T-helper 1 cell treated with Interleukin-12 subunit alpha and Interleukin-12 subunit beta and Interleukin-4 antibody, amounts not matched to agents 30 μg/mL and 1 μg/mL, for 36 hours (primary cell): ENCODE measurements at regions not wholly inside any gene's neighbourhood (a gene's known extent, or its start where the extent isn't known, plus 50 kb on each side); places are given as distances from the start of the nearest gene placed in this dataset.
A peak's percentile ranks its signal among the peaks of the same experiment; 100 is the strongest.
"Not testable (repeated sequence)": the region's sequence is repeated elsewhere in the genome, so short reads cannot be mapped to it uniquely, and the experiment has no call there.

Source experiments
- H3K27ac Mint-ChIP-seq: one replicate; pipeline ENCODE4 v1.8.0; 2021; ENCODE audit warnings: mild to moderate bottlenecking, mixed read lengths
- H3K27me3 Mint-ChIP-seq: one replicate; pipeline ENCODE4 v1.8.0; 2021; ENCODE audit warnings: low read depth, mixed read lengths
- H3K36me3 Mint-ChIP-seq: one replicate; pipeline ENCODE4 v1.8.0; 2021; ENCODE audit warnings: low read depth, mixed read lengths
- H3K4me1 Mint-ChIP-seq: one replicate; pipeline ENCODE4 v1.8.0; 2021; ENCODE audit warnings: low read depth, mixed read lengths
- H3K4me3 Mint-ChIP-seq: one replicate; pipeline ENCODE4 v1.8.0; 2021; ENCODE audit warnings: mild to moderate bottlenecking, moderate library complexity, mixed read lengths
- H3K9me3 Mint-ChIP-seq: one replicate; pipeline ENCODE4 v1.8.0; 2021; ENCODE audit warnings: mixed read lengths

DNA sequence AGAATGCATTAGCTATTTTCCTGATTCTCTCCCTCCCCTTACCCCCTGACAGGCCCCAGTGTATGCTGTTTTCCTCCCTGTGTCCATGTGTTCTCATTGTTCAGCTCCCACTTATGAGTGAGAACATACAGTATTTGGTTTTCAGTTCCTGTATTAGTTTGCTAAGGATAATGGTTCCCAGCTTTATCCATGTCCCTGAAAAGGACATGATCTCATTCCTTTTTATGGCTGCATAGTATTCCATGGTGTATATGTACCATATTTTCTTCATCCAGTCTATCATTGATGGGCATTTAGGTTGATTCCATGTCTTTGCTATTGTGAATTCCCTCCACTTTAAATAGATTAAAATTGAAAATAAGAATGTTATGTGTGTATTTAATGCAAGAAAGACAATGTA, 89.9 kb upstream of the CREB1 start:
- not testable (repeated sequence) for H3K36me3 Mint-ChIP-seq, H3K9me3 Mint-ChIP-seq, H3K4me1 Mint-ChIP-seq, H3K4me3 Mint-ChIP-seq, H3K27me3 Mint-ChIP-seq, H3K27ac Mint-ChIP-seq

DNA sequence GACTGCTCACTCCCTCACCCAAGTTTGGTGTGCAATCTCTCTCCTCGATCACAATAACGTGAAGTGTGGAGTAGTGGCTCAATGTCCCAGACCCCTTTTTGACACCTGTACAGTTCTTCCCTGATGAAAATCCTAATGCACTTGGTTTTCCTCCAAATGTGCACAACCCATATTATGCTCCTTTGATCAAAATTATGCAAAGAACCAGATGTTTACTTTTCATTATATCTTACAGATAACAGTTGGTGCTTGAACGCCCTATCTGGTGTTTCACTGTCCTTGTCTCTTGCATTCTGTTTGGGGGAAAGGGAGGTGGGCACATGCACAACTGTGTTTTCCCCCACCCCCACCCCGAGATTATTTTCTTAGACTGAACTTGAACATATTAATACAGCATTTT, 85.0 kb upstream of the CREB1 start:
- H3K4me3 Mint-ChIP-seq: no peak overlapping the region
- H3K27ac Mint-ChIP-seq: no peak overlapping the region
- peaks cover 4% of the 10 kb centered on the region for H3K27me3 Mint-ChIP-seq
- no peaks in the 10 kb centered on the region for H3K36me3 Mint-ChIP-seq
- no peaks in the 10 kb centered on the region for H3K4me1 Mint-ChIP-seq
- H3K9me3 Mint-ChIP-seq: no peaks in the 10 kb centered on the region

DNA sequence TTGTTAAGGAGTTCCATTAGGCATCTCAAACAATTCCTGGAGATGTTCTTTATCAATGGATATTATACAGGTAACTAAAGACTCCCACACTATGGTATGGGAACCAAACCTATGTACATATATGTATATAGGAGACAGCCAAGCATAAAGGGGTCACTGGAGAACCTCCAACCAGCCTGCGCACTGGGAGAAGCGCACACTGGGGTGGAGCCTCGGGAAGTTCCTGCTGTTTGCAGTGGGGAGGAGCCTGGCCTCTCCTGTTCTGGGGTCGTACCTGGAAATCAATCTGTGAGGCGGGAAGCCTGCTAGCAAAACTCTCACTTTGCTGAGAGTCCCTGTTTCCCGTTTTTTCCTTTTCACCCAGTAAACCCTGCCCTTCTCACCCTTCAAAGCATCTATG, 83.1 kb upstream of the CREB1 start:
- Mint-ChIP-seq H3K9me3 (no peaks in the 10 kb centered on the region), H3K4me1 (no peaks in the 10 kb centered on the region), H3K27ac (no peak overlapping the region), H3K27me3 (peaks cover 4% of the 10 kb centered on the region), H3K36me3 (no peaks in the 10 kb centered on the region), H3K4me3 (no peak overlapping the region)

DNA sequence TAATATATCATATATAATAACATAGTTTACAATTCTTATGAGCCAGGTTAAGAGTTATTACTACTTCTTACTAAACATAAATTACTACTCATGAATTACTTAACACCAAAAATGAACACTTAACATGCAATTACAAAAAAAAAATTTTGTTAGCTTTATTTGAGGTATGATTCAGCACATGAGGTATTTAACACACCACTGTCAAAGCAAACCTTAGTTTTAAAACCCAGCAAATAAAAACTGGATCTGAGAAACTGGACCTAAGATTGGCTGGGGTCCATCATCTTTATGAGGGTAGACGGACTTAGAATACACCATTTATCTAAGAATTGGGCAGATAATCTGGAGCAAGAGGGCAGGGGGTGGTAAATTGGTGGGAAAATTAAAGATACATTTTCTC, 81.8 kb upstream of the CREB1 start:
- H3K4me3 Mint-ChIP-seq: no peak overlapping the region
- H3K27ac Mint-ChIP-seq: no peak overlapping the region
- no peaks in the 10 kb centered on the region for H3K9me3 Mint-ChIP-seq
- H3K36me3 Mint-ChIP-seq: no peaks in the 10 kb centered on the region
- H3K27me3 Mint-ChIP-seq: peaks cover 8% of the 10 kb centered on the region
- no peaks in the 10 kb centered on the region for H3K4me1 Mint-ChIP-seq

DNA sequence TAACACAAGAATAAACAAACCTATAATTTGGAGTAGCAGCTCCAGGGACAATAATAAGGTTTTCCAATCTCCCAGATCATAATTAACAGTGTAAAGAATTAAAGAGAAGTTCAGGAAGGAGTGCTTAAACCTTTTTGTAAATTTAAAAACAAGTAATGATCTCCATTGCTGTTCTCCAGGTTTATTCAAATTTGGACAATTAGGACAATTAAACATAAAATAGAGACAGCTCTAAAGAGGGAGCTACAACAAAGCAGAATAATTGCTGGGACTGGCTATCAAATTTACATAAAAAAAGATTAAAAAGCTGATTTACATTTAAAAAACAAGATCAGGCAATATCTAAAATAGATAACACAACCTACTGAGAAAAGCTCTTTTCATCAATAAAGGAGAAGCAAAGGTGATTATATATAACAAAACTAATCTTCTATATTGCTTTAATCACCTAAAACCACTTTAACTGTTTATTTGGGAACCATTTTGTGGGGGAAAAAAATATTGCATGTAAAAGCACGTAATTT, 80.1 kb upstream of the CREB1 start:
- H3K36me3 Mint-ChIP-seq: no peaks in the 10 kb centered on the region
- no peak overlapping the region for H3K27ac Mint-ChIP-seq
- peaks cover 8% of the 10 kb centered on the region for H3K27me3 Mint-ChIP-seq
- H3K4me3 Mint-ChIP-seq: no peak overlapping the region
- H3K4me1 Mint-ChIP-seq: no peaks in the 10 kb centered on the region
- H3K9me3 Mint-ChIP-seq: peaks cover 3% of the 10 kb centered on the region

DNA sequence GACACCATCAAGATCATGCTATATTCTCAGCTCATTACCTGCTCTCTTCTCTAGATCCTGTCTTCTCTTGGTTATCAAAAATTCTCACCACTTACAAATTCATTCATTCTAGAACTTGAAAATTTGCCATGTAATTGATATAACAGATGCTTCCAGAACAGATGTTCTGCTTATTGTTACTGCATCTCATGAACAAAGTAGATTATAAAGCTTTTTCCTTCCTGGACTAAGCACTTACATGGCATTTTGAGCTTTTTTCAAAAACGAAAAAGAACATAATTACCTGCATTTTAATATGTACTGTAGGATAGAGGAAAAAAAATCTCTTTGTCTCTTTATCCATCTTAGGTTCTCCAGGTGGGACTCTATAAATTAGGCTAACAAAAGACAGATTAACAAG, 79.6 kb upstream of the CREB1 start:
- Mint-ChIP-seq H3K27ac (no peak overlapping the region), H3K36me3 (no peaks in the 10 kb centered on the region), H3K4me1 (no peaks in the 10 kb centered on the region), H3K9me3 (peaks cover 3% of the 10 kb centered on the region), H3K27me3 (peaks cover 8% of the 10 kb centered on the region), H3K4me3 (no peak overlapping the region)

DNA sequence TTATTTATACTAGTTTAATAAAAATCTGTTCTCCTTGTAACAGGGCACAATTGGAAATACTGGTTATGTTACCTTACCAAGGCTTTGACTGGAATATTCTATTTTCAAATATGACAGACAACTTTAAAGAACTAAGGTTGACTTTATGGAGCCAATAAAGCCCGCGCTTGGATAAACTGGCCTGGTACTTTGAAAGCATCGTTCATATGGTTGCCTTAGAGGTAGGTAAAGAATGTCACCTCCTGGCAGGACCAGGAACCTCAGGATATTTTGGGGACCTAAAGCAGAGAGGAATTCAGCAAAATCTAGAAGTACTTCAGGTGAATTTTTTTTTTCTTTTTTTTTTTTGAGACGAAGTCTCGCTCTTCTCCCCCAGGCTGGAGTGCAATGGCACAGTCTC, 71.2 kb upstream of the CREB1 start:
- Mint-ChIP-seq H3K4me3 (no peak overlapping the region), H3K9me3 (no peaks in the 10 kb centered on the region), H3K27me3 (no peaks in the 10 kb centered on the region), H3K4me1 (peaks cover 21% of the 10 kb centered on the region), H3K27ac (no peak overlapping the region), H3K36me3 (no peaks in the 10 kb centered on the region)

DNA sequence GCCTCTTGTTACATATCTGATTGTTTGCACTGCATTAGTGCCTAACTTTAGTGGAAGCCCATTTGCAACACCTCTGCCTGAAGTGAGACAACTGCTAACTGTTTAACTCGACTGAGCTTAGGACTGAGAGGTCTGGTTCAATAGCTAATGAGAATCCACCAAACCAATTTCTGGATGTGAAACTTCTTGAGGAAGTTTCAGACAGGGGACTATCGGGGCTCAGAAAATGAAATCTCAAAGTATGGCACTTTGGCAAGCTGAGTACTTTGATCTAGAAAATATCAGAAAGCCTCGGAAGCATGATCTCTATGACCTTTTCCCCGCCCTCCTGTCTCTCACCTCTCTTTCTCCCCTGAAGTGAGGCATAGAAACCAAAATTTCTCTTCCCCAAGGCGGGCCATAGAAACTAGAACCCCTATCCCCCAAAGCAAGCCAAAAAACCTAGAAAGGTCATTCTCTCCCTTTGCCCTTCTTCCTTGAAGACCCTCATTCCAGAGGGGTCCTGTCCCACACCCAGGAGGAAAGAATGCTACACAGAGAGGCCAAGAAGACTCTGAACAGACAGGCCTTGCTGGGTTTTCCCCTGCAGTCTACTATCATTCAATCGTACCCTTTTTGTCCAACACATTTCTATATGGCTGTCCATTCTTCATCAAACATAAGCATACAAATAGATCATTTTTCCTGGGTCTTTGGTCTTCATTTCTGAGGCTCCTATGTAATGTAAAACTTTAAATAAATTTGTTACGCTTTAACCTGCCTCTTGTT, 69.6 kb upstream of the CREB1 start:
- Mint-ChIP-seq H3K4me3 (no peak overlapping the region), H3K36me3 (no peaks in the 10 kb centered on the region), H3K27me3 (no peaks in the 10 kb centered on the region), H3K4me1 (peaks cover 23% of the 10 kb centered on the region), H3K27ac (no peak overlapping the region), H3K9me3 (no peaks in the 10 kb centered on the region)

DNA sequence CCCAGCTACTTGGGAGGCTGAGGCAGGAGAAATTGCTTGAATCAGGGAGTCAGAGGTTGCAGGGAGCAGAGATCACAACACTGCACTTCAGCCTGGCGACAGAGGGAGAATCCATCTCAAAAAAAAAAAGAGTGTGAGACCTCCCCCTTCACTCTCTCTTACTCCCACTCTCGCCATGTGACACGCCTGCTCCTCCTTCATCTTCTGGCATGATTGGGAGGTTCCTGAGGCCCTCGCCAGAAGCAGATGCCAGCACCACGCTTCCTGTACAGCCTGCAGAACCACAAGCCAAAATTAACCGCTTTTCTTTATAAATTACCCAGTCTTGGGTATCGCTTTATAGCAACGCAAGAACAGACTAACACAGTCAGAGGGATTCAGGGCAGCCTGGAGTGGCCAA, 66.3 kb upstream of the CREB1 start:
- no peaks in the 10 kb centered on the region for H3K9me3 Mint-ChIP-seq
- peaks cover 30% of the 10 kb centered on the region for H3K4me1 Mint-ChIP-seq
- H3K4me3 Mint-ChIP-seq: no peak overlapping the region
- H3K27ac Mint-ChIP-seq: peak overlapping the region; percentile 14
- no peaks in the 10 kb centered on the region for H3K27me3 Mint-ChIP-seq
- H3K36me3 Mint-ChIP-seq: no peaks in the 10 kb centered on the region

DNA sequence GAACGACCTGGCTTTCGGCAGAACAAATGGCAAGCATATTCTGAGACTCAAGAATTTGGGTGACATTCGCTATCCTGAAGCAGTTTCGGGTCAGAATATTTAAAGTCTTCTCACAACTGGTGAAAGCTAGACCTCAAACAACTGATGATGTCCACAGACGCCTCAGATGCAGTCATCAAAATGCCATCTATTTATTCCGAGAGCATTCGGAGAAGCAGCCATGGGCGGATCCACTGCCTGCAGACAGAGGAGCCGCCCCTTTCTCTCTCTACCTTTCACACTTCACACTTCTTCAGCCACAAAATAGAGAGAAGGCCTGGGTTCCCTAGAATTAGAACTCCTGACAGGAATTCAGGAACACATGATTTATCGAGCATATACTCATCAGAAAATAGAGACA, 65.8 kb upstream of the CREB1 start:
- H3K9me3 Mint-ChIP-seq: no peaks in the 10 kb centered on the region
- peaks cover 30% of the 10 kb centered on the region for H3K4me1 Mint-ChIP-seq

DNA sequence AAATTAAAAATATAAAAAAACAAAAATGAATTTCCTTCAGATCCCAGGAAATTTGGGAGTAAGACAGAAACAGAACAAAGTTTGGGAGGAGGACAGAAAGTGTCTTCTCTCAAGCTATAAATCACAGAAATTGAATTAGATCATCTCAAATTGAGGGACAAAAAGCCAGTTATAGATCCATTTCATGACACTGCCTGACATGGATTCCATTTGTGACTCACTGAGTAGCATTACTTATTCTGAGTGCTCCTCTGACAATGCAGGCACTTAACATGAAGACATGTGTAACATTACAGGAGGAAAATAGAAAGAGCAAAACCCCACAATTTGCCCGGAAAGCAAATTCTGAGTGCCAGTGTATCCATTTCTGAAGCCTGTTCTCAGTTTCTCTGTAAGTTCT, 63.9 kb upstream of the CREB1 start:
- H3K4me1 Mint-ChIP-seq: peaks cover 26% of the 10 kb centered on the region
- H3K36me3 Mint-ChIP-seq: no peaks in the 10 kb centered on the region
- H3K27ac Mint-ChIP-seq: no peak overlapping the region
- no peak overlapping the region for H3K4me3 Mint-ChIP-seq
- no peaks in the 10 kb centered on the region for H3K27me3 Mint-ChIP-seq
- no peaks in the 10 kb centered on the region for H3K9me3 Mint-ChIP-seq

More for the DNA sequence above, 65.8 kb upstream of the CREB1 start:
- H3K36me3 Mint-ChIP-seq: no peaks in the 10 kb centered on the region
- no peak overlapping the region for H3K27ac Mint-ChIP-seq
- H3K27me3 Mint-ChIP-seq: no peaks in the 10 kb centered on the region
- no peak overlapping the region for H3K4me3 Mint-ChIP-seq

DNA sequence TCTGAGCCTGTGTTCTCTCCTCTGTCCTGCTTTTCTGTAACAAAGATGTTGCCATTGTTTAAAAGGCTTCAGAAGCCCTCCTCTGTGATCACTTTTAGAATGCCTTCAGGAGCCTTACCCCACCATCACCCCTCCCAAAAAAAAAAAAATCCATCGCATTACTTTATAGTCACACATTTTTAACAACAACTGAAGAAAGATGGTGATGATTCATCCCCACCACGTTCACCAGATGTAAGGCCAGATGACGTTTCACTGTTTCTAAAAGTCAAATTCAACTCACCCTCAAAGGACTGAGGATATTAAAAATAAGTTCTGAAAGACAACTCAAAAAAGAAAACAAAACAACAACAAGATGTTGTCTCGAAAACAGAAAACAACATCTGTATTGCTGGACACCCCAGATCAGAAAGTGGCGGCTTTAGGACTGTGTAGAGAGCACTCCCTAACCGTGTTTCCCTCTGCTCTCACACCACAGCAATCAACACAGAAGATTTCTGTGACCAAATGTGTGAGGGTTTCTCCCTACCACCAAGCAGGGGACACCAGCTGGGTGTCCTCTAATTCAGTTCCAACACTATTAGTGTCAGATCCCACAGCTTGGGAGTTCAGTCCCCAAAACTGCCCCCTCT, 61.9 kb upstream of the CREB1 start:
- Mint-ChIP-seq H3K27me3 (no peaks in the 10 kb centered on the region), H3K4me1 (peaks cover 18% of the 10 kb centered on the region), H3K4me3 (no peak overlapping the region), H3K27ac (peak overlapping the region; percentile 29), H3K9me3 (no peaks in the 10 kb centered on the region), H3K36me3 (no peaks in the 10 kb centered on the region)

DNA sequence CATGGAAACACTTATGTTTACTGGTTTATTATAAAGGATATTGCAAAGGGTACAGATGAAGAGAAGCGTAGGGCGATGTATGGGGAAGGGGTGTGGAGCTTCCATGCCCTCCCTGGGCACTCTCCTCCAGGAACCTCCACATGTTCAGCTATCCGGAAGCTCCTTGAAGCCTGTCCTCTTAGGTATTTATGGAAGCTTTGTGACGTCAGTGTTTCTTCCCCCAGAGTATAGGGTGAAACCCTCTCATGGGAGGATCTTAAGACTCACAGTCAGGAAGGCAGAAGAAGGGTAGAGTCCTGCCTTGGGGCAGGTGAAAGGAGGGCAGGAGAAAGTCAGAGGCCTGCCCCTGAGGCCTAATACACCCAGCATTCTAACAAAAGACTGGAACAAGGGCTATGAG, 61.3 kb upstream of the CREB1 start:
- Mint-ChIP-seq H3K36me3 (no peaks in the 10 kb centered on the region), H3K4me1 (peaks cover 19% of the 10 kb centered on the region), H3K27ac (no peak overlapping the region), H3K27me3 (no peaks in the 10 kb centered on the region), H3K9me3 (no peaks in the 10 kb centered on the region), H3K4me3 (no peak overlapping the region)

DNA sequence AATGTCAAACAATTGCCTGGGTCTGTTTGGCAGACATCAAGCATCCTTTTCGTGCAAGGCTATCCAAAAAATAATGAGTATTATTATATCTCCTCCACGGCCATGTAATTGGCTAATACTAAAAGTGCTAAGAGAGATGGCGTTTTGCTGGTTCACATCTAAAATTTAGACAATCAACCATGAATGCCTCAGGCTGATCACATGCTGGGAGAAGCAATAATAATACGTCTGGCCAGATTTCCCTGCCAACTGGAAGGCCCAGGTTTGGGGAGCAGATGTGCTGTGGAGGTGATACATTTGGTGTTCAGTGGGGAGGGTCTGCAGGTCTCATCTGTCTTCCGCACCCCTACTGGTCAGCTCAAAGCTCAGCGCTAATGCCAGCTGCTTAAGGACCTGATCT, 60.3 kb upstream of the CREB1 start:
- Mint-ChIP-seq H3K9me3 (no peaks in the 10 kb centered on the region), H3K27me3 (no peaks in the 10 kb centered on the region), H3K36me3 (no peaks in the 10 kb centered on the region), H3K4me1 (peaks cover 16% of the 10 kb centered on the region), H3K27ac (no peak overlapping the region), H3K4me3 (no peak overlapping the region)

DNA sequence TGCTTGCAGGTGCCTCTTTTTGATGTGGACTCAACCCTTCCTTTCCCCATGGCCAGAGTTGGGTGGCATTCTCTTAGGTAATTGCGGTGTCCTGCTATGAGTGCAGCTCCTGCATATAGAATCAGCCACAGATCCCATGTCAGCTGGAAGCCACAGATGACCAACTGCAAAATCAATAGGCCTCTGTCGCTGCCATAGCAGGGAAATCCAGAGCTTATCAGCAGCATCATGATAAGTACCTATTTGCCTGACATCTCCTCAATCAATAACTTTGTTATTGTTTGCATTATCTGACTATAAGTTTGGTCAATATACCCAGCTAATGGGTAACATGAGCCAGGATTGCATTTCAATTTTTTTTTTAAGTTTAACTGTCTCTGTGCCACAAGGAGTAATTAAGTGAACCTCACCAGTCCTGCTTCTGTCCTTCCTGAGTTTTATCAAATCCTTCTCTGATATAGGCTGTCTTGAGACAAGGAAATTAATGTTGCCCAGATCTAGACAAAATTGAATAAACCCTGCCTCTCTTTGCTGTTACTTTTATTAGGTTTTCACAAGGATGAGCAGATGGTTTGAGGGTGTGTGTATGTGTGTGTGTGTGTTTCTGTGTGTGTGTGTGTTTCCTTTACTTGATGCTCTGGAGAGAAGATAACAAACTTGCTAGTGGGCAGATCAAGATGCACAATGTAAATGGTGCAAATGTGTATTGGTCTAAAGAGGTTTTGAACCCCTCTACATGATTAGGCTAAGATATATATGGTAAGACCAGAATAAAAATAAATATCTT, 59.6 kb upstream of the CREB1 start:
- Mint-ChIP-seq H3K9me3 (no peaks in the 10 kb centered on the region), H3K4me1 (peaks cover 22% of the 10 kb centered on the region), H3K27ac (no peak overlapping the region), H3K36me3 (no peaks in the 10 kb centered on the region), H3K27me3 (no peaks in the 10 kb centered on the region), H3K4me3 (no peak overlapping the region)
